NCI-H69 (cell line): ENCODE measurements at regions not wholly inside any gene's neighbourhood (a gene's known extent, or its start where the extent isn't known, plus 50 kb on each side); places are given as distances from the start of the nearest gene placed in this dataset.
"Not testable (repeated sequence)": the region's sequence is repeated elsewhere in the genome, so short reads cannot be mapped to it uniquely, and the experiment has no call there.

Experiments used
- DNase-seq: peaks from one replicate; lab custom pipeline; 2025; lab: John Stamatoyannopoulos, UW

GRCh38 chr4:78691971-78692821 lies 84.0 kb upstream of the BMP2K start:
- no peak for DNase-seq

GRCh38 chr4:78692822-78693170 lies 83.4 kb upstream of the BMP2K start:
- no peak for DNase-seq

GRCh38 chr4:78693777-78694456 lies 82.2 kb upstream of the BMP2K start:
- DNase-seq = no peak

GRCh38 chr4:78694457-78694787 lies 81.7 kb upstream of the BMP2K start:
- DNase-seq = no peak

GRCh38 chr4:78695910-78696309 lies 80.2 kb upstream of the BMP2K start:
- no peak for DNase-seq

GRCh38 chr4:78703079-78703478 lies 73.1 kb upstream of the BMP2K start:
- no peak for DNase-seq

GRCh38 chr4:78704317-78704716 lies 71.8 kb upstream of the BMP2K start:
- no peak for DNase-seq

GRCh38 chr4:78704981-78705683 lies 71.0 kb upstream of the BMP2K start:
- peak; percentile 72 for DNase-seq

- DNase-seq = no peak
These were observed 69.8 kb upstream of the BMP2K start for GRCh38 chr4:78706302-78706701.

GRCh38 chr4:78707268-78707667 lies 68.9 kb upstream of the BMP2K start:
- DNase-seq = no peak

- no peak for DNase-seq
These were observed 68.4 kb upstream of the BMP2K start for GRCh38 chr4:78707793-78708192.

GRCh38 chr4:78710536-78710935 lies 65.6 kb upstream of the BMP2K start:
- DNase-seq = no peak

GRCh38 chr4:78711676-78712075 lies 64.5 kb upstream of the BMP2K start:
- no peak for DNase-seq

GRCh38 chr4:78714598-78714997 lies 61.6 kb upstream of the BMP2K start:
- not testable (repeated sequence) for DNase-seq

GRCh38 chr4:78715372-78715771 lies 60.8 kb upstream of the BMP2K start:
- DNase-seq = not testable (repeated sequence)

GRCh38 chr4:78717712-78718111 lies 58.4 kb upstream of the BMP2K start:
- DNase-seq = not testable (repeated sequence)

- no peak for DNase-seq
These were observed 55.9 kb upstream of the BMP2K start for GRCh38 chr4:78720204-78720603.

GRCh38 chr4:78720994-78721677 lies 55.0 kb upstream of the BMP2K start:
- no peak for DNase-seq

- DNase-seq = no peak
These were observed 54.4 kb upstream of the BMP2K start for GRCh38 chr4:78721747-78722146.

- no peak for DNase-seq
These were observed 53.8 kb upstream of the BMP2K start for GRCh38 chr4:78722320-78722719.

GRCh38 chr4:78722878-78723277 lies 53.3 kb upstream of the BMP2K start:
- no peak for DNase-seq
